T-helper 1 cell (primary cell): ENCODE measurements at regions not wholly inside any gene's neighbourhood (a gene's known extent, or its start where the extent isn't known, plus 50 kb on each side); places are given as distances from the start of the nearest gene placed in this dataset.
"Not testable (repeated sequence)": the region's sequence is repeated elsewhere in the genome, so short reads cannot be mapped to it uniquely, and the experiment has no call there.

Experiments used
- DNase-seq, 5 donors: peaks; one replicate each; pipeline ENCODE4 v3.0.0-alpha.2; 2012 to 2020

DNA sequence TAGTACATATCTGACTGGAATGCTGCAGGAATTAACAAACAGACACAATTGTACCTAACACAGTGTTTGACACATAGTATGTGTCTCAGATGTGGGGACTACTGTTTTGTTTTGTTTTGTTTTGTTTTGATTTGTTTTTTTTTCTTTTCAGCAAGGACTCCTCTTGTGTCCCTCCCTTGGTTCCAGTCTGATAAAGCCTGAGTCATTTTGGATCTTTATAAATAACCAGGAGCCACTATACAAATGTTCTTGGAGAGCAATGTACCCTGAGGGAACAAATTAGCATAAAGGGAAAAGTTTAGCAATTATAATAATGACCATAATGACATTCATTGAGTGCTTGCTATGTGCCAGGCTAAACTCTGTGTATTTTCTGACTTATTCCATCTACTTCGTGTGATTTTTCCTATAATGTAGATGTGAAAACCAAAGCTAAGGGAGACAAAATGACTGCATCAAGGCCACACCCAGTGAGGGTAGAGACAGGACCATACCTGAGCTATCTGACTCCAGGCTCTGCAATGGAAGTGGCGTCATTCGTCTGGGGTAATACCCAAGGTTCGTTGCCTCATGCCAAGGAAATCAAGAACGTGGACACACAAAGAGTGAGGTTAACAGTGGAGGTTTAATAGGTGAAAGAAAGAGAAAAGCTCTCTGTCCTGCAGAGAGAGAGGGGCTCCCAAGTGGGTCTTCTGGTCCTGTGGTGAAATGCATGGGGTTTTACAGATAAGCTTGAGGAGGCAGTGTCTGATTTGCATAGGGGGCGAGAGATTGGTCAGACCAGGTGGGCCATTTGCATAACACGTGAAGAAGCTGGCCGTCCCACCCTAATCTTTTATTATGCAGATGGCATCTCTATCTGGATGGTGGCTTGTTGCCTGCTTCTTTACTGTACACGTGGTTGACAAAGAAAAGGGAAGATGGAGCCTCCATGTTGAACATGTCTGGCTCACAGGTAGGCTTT, 285.5 kb upstream of the SFSWAP start:
- DNase-seq = no peak

DNA sequence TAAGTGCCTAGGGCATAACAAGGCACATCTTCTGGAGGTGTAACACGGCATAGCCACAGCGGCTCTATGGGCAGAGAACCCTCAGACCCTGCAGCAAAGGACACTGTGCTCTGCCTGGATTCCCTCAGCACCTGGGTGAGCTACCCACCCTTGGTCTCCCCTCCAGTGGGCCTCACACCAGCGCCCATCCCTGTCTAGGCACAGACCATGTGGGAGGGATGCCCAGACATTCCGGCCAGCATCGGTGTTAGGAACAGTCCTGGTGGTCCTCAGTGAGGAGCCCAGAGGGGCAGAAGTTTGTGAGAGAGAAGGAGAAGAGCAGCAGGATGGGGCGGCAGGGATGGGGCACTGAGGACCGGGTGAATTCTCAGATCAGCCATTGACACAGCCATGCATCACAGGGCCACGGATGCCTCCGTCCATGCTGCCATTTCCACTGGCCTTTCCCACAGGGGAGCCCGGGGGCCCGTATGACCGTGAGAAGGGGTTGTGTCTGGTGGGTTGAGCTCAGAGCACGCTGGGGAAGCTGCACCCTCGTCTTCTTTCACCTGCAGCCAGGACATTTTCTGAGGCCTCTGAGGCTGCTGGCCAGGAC, 282.7 kb upstream of the SFSWAP start:
- no peak for DNase-seq

- DNase-seq = not testable (repeated sequence)
These were observed 281.7 kb upstream of the SFSWAP start for GRCh38 chr12:131429221-131429620.

GRCh38 chr12:131429697-131430096, 281.2 kb upstream of the SFSWAP start:
- DNase-seq = not testable (repeated sequence)

- no peak for DNase-seq
These were observed 280.6 kb upstream of the SFSWAP start for GRCh38 chr12:131430158-131430742.

- not testable (repeated sequence) for DNase-seq
These were observed 279.7 kb upstream of the SFSWAP start for GRCh38 chr12:131431126-131431655.

- no peak for DNase-seq
These were observed 278.2 kb upstream of the SFSWAP start for GRCh38 chr12:131432532-131433260.

DNA sequence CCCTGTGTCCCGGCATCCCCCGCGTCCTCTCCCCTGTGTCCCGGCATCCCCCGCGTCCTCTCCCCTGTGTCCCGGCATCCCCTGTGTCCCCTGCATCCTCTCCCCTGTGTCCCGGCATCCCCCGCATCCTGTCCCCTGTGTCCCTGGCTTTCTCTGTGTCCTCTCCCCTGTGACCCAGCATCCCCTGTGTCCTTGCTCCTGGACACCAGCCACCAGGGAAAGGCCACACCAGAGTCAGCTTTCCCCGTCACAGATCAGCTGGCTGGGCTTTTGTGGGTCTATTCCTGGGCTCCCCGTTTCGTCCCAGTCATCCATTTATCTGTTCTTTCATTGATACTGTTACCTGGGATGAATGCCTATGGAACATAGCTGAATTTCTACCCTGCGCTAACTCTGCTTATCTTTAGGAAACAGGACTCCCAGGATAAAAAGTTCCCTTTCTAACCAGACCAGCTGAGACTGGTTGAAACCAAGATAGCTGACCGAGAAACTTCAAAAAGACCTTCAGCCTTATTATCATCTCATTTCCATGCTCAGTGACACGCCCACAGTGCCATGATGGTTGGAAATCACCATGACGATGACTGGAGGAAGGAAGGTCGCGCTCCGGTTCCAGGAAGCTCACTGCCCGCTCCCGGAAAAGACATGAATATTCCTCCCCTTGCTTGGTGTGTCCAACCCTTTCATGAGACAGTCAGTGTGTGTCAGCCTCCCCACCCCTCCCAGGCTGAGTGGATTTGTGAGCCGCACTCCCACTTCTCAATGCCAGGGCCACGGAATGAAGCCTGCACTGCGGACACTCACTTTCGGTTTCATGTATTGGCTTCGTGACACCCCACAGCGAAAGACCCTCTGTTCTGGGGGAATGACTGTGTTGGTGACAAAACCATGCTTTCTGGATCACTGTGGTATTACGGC, 276.4 kb upstream of the SFSWAP start:
- DNase-seq = no peak

DNA sequence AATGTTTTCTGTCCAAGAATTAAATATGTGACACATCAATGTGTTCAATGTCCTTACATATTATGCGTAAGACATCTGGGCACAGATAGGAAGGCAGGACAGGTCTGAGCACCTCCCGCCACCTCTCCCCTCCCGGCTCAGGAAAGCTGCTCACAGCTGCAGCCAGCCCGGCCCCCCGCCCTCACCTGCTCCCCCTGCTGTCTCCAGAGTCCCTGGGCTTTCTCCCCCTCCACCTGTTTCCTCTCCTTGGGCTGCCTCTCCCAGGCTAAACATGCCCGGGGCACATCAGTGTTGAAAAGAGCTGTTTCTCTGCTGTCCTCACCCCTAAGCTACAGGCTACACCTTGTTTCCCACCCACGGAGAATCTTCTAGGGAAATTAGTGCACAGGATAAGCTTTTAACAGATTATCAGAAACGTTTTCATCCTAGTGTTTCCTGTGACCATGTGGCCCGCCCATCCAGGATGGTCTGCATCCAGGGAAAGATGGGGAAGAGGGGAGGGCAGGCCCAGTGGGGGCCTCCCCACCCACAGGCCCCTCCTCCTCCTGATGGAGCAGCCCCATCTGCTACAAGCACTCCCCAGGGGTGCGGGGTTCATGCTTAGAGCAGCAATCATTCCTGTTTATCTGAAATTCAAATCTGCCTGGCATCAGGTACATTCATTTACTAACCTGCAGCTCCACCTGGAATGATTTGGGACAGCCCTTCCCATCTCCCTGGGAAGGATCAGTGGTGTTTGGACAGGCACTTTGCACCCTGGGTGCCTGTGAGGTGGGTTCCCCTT, 273.8 kb upstream of the SFSWAP start:
- no peak for DNase-seq

DNA sequence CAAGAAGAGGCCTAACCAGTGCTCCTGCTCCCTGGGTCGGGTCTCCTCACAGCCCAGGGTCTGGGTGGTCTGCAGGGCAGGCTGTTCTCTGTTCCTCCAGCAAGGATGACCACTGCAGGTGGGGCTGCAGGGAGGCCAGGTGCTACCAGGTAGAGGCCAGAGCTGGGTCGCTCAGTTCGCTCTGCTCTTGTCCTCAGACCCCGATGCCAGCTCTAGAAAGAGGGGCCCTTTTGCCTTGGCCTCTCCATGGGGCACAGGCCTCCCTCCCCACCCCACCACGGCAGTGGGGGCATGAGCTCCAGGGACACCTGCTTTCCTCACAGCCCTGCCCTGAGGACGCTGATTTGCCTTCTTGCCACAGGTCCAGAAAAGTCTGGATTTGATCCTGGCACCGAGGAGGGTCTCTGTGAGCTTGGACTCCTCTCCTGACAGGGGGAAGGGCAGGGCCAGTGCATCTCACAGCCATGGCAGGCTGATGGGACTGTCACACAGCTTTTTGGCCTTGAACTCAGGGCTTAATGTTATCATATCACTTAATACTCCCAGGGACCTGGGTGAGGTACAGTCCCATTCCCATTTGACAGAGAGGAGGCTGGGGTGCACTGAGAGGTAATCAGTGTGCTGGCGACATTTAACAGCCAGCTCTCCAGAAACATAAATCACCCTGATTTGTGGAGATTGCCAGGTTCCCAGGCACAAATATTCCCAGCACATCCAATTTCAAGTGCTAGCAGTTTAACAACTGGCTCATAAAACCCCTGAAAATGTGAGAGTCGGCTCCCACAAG, 273.0 kb upstream of the SFSWAP start:
- DNase-seq = no peak

DNA sequence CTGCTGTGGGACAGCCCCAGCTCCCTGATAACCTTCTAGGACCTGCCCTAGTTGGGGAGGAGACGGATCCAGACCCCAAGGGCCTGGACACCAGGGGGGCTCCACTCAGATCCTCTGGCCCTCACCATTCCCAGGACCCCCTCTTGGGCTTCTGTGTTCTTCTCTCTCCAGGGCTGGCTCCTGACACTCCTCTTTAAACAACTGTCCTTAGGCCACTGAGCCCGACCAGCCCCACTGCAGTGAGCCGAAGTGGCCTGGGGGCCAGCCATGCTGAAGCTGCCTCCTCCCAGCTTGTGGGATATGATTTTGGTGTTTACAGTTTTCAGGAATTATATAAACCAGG, 272.4 kb upstream of the SFSWAP start:
- DNase-seq = not testable (repeated sequence)

GRCh38 chr12:131438881-131439280, 272.0 kb upstream of the SFSWAP start:
- DNase-seq = no peak

DNA sequence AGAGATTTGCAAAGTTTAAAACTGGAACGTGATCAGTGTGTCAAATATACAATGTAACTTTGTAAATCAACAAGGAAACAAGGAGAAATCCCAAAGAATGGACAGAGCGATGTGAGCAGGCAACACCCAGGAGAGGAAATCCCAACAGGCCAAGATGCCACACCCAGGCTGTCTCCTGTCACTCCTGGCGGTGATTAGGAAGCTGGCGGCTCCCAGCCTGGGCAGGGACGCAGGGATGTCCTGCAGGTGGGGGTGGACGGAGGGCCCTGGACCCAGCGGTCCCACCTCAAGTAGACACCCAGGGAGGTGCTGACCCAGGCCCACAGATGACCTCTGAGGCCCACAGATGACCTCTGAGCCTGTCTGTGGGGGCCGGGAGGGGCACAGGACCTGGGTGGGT, 271.1 kb upstream of the SFSWAP start:
- DNase-seq = not testable (repeated sequence)

GRCh38 chr12:131440209-131441059, 270.5 kb upstream of the SFSWAP start:
- DNase-seq = not testable (repeated sequence)

- DNase-seq = no peak
These were observed 269.9 kb upstream of the SFSWAP start for GRCh38 chr12:131441060-131441396.

DNA sequence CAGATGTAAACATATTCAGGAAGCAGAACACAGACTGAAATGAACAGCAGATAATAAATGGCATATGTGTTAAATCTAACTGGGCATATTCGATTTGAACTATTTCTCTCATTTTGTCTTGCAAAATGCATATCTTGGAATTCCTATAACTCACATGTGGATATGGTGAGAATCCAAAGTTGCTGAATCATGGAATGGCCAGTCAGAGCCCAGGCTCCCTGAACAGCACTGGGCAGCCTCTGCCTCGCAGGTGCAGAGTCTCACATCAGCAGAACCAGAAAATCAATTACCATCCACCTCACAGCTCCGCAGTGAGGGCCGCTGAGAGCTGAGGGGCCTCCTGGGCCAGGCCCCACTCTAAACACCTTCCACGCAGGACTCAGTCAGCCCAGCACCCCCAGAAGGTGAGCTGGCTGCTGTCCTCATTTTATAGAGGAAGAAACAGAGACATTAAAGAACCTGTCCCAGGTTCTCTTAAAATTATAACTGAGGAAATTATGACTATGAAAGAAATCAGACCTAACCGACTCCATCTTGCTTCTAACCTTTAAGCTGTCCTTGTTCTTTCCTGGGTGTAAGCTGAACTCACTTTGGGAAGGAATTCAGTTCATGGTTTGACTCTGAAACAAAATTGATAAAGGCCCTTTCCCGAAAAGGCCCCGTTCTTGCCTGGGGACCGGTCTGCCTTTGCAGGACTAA, 269.1 kb upstream of the SFSWAP start:
- no peak for DNase-seq

GRCh38 chr12:131442337-131442918, 268.5 kb upstream of the SFSWAP start:
- no peak for DNase-seq
